HEK293 (cell line): ENCODE measurements at regions not wholly inside any gene's neighbourhood (a gene's known extent, or its start where the extent isn't known, plus 50 kb on each side); places are given as distances from the start of the nearest gene placed in this dataset.

Experiments
- CTCF ChIA-PET: fragments of 350-600 bp; formaldehyde crosslinking; extraction: SDS; loops from one replicate; lab custom pipeline; 2021; ENCODE audit warnings: antibody characterized with exemption; lab: Yijun Ruan, JAX
- POLR2A ChIA-PET: fragments of 300-600 bp; formaldehyde crosslinking; extraction: SDS; loops from one replicate; lab custom pipeline; 2020; ENCODE audit warnings: antibody characterized with exemption, inconsistent platforms; lab: Yijun Ruan, JAX
- H3K27ac ChIP-seq: fragments of 200-500 bp; sonication (Bioruptor generic); 2 replicates; pipeline ENCODE4 v1.5.1; 2014; ENCODE audit warnings: low read depth, low read length, control low read depth, inconsistent platforms; ENCODE audit errors: extremely low read depth
- H3K36me3 ChIP-seq, 2 experiments: fragments of 200-500 bp in 1 of 2; sonication (Bioruptor generic) in 1 of 2; 1 replicate in 1 of 2; 2 replicates in 1 of 2; pipeline ENCODE4 v1.5.1; 2014 to 2017; ENCODE audit warnings: inconsistent platforms in 2 of 2, low read length in 2 of 2; ENCODE audit not compliant: control insufficient read depth in 2 of 2, insufficient read depth in 1 of 2
- H3K4me1 ChIP-seq: fragments of 200-500 bp; sonication (Bioruptor generic); 2 replicates; pipeline ENCODE4 v1.5.1; 2014; ENCODE audit warnings: mild to moderate bottlenecking, low read length, inconsistent platforms; ENCODE audit not compliant: control insufficient read depth, insufficient read depth
- H3K4me3 ChIP-seq: 2 replicates; pipeline ENCODE4 v1.5.1; 2011; ENCODE audit warnings: low read depth, mild to moderate bottlenecking, control low read depth, low read length, moderate library complexity
- H3K9me3 ChIP-seq: fragments of 200-500 bp; sonication (Bioruptor generic); 2 replicates; pipeline ENCODE4 v1.5.1; 2014; ENCODE audit warnings: low read depth, low read length, inconsistent platforms; ENCODE audit not compliant: control insufficient read depth, insufficient read depth
- MZF1 ChIP-seq: fragments of 450-650 bp; formaldehyde crosslinking; IDR thresholded peaks from 2 replicates; pipeline ENCODE4 v1.5.1; 2017; ENCODE audit warnings: missing biosample characterization, missing genetic modification characterization, borderline replicate concordance
- OSR2 ChIP-seq: fragments of 450-650 bp; formaldehyde crosslinking; IDR thresholded peaks from 2 replicates; pipeline ENCODE4 v1.5.1; 2016; ENCODE audit warnings: missing biosample characterization, missing genetic modification characterization
- SP2 ChIP-seq: fragments of 450-650 bp; formaldehyde crosslinking; IDR thresholded peaks from 2 replicates; pipeline ENCODE4 v1.5.1; 2016; ENCODE audit warnings: missing biosample characterization, missing genetic modification characterization
- SP3 ChIP-seq: fragments of 450-650 bp; formaldehyde crosslinking; IDR thresholded peaks from 2 replicates; pipeline ENCODE4 v1.5.1; 2016; ENCODE audit warnings: missing biosample characterization, missing genetic modification characterization
- ZEB2 ChIP-seq: fragments of 450-650 bp; formaldehyde crosslinking; IDR thresholded peaks from 2 replicates; pipeline ENCODE4 v1.5.1; 2016; ENCODE audit warnings: missing biosample characterization, missing genetic modification characterization
- ZNF138 ChIP-seq: fragments of 450-650 bp; formaldehyde crosslinking; IDR thresholded peaks from 2 replicates; pipeline ENCODE4 v1.5.1; 2016; ENCODE audit warnings: missing biosample characterization, missing genetic modification characterization, borderline replicate concordance
- ZNF140 ChIP-seq: fragments of 450-650 bp; formaldehyde crosslinking; IDR thresholded peaks from 2 replicates; pipeline ENCODE4 v1.5.1; 2016; ENCODE audit warnings: missing biosample characterization, missing genetic modification characterization
- ZNF169 ChIP-seq: fragments of 450-650 bp; formaldehyde crosslinking; IDR thresholded peaks from 2 replicates; pipeline ENCODE4 v1.5.1; 2016; ENCODE audit warnings: missing biosample characterization, missing genetic modification characterization
- ZNF211 ChIP-seq: fragments of 450-650 bp; formaldehyde crosslinking; IDR thresholded peaks from 2 replicates; pipeline ENCODE4 v1.5.1; 2016; ENCODE audit warnings: low read depth, missing biosample characterization, missing genetic modification characterization
- ZNF221 ChIP-seq: fragments of 450-650 bp; formaldehyde crosslinking; IDR thresholded peaks from 2 replicates; pipeline ENCODE4 v1.5.1; 2017; ENCODE audit warnings: missing biosample characterization, missing genetic modification characterization, borderline replicate concordance
- ZNF248 ChIP-seq: fragments of 450-650 bp; formaldehyde crosslinking; IDR thresholded peaks from 2 replicates; pipeline ENCODE4 v1.5.1; 2017; ENCODE audit warnings: missing biosample characterization, missing genetic modification characterization
- ZNF274 ChIP-seq, 2 experiments: fragments of 200-500 bp in 1 of 2; fragments of 450-650 bp in 1 of 2; sonication (Bioruptor generic) in 1 of 2; formaldehyde crosslinking in 1 of 2; IDR thresholded peaks; 2 replicates each; pipeline versions ENCODE4 v1.5.1 to v1.6.1; 2014 to 2016; ENCODE audit warnings: borderline replicate concordance in 1 of 2, inconsistent platforms in 1 of 2, low read length in 1 of 2, missing biosample characterization in 1 of 2, missing genetic modification characterization in 1 of 2
- ZNF350 ChIP-seq: fragments of 450-650 bp; formaldehyde crosslinking; IDR thresholded peaks from 2 replicates; pipeline ENCODE4 v1.5.0; 2017; ENCODE audit warnings: missing biosample characterization, mild to moderate bottlenecking, missing genetic modification characterization
- ZNF354C ChIP-seq: fragments of 450-650 bp; formaldehyde crosslinking; IDR thresholded peaks from 2 replicates; pipeline ENCODE4 v1.5.1; 2016; ENCODE audit warnings: missing biosample characterization, missing genetic modification characterization, low read depth, borderline replicate concordance
- ZNF391 ChIP-seq: fragments of 450-650 bp; formaldehyde crosslinking; IDR thresholded peaks from 2 replicates; pipeline ENCODE4 v1.5.1; 2016; ENCODE audit warnings: low read depth, missing biosample characterization, missing genetic modification characterization, borderline replicate concordance
- ZNF394 ChIP-seq: fragments of 450-650 bp; formaldehyde crosslinking; IDR thresholded peaks from 2 replicates; pipeline ENCODE4 v1.5.1; 2016; ENCODE audit warnings: missing biosample characterization, missing genetic modification characterization, mild to moderate bottlenecking, moderate library complexity, borderline replicate concordance
- ZNF426 ChIP-seq: fragments of 450-650 bp; formaldehyde crosslinking; IDR thresholded peaks from 2 replicates; pipeline ENCODE4 v1.5.1; 2017; ENCODE audit warnings: missing biosample characterization, missing genetic modification characterization, mild to moderate bottlenecking, inconsistent platforms, moderate library complexity
- ZNF561 ChIP-seq: fragments of 450-650 bp; IDR thresholded peaks from 2 replicates; pipeline ENCODE4 v1.5.1; 2018; ENCODE audit warnings: missing biosample characterization, missing genetic modification characterization, borderline replicate concordance
- ZSCAN30 ChIP-seq: fragments of 450-650 bp; IDR thresholded peaks from 2 replicates; pipeline ENCODE4 v1.5.1; 2018; ENCODE audit warnings: missing biosample characterization, mild to moderate bottlenecking, missing genetic modification characterization, moderate library complexity
- TF ChIP-seq, protein P1 (sequence below): fragments of 450-650 bp; formaldehyde crosslinking; IDR thresholded peaks from 2 replicates; pipeline ENCODE4 v1.5.1; 2016; ENCODE audit warnings: missing biosample characterization, missing genetic modification characterization, borderline replicate concordance
- TF ChIP-seq, protein P2 (sequence below): fragments of 450-650 bp; formaldehyde crosslinking; IDR thresholded peaks from 2 replicates; pipeline ENCODE4 v1.5.1; 2016; ENCODE audit warnings: missing biosample characterization, missing genetic modification characterization
- TF ChIP-seq, protein P3 (sequence below): fragments of 450-650 bp; formaldehyde crosslinking; IDR thresholded peaks from 2 replicates; pipeline ENCODE4 v1.5.1; 2016; ENCODE audit warnings: missing biosample characterization, missing genetic modification characterization, borderline replicate concordance

DNA sequence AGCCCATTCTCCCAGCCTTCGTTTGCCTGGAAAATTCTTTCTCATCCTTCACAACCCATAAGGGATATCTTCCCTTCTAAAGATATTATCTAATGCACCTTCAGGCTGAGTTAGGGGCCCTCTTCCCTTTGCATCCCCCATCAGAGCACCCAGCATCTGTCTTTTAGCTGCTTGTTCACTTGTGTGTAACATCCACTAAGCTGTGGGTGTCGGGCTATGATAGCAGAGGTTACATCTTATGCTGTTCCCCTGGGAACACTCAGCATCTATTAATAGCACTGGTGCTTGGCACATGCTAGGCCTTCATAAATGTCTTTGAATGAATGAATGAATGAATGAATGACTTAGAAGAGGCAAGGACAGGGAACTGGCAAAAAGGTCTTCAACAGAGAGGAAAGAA, 131.8 kb downstream of the NUAK1 start (continued):
- TF ChIP-seq, protein P1, sequence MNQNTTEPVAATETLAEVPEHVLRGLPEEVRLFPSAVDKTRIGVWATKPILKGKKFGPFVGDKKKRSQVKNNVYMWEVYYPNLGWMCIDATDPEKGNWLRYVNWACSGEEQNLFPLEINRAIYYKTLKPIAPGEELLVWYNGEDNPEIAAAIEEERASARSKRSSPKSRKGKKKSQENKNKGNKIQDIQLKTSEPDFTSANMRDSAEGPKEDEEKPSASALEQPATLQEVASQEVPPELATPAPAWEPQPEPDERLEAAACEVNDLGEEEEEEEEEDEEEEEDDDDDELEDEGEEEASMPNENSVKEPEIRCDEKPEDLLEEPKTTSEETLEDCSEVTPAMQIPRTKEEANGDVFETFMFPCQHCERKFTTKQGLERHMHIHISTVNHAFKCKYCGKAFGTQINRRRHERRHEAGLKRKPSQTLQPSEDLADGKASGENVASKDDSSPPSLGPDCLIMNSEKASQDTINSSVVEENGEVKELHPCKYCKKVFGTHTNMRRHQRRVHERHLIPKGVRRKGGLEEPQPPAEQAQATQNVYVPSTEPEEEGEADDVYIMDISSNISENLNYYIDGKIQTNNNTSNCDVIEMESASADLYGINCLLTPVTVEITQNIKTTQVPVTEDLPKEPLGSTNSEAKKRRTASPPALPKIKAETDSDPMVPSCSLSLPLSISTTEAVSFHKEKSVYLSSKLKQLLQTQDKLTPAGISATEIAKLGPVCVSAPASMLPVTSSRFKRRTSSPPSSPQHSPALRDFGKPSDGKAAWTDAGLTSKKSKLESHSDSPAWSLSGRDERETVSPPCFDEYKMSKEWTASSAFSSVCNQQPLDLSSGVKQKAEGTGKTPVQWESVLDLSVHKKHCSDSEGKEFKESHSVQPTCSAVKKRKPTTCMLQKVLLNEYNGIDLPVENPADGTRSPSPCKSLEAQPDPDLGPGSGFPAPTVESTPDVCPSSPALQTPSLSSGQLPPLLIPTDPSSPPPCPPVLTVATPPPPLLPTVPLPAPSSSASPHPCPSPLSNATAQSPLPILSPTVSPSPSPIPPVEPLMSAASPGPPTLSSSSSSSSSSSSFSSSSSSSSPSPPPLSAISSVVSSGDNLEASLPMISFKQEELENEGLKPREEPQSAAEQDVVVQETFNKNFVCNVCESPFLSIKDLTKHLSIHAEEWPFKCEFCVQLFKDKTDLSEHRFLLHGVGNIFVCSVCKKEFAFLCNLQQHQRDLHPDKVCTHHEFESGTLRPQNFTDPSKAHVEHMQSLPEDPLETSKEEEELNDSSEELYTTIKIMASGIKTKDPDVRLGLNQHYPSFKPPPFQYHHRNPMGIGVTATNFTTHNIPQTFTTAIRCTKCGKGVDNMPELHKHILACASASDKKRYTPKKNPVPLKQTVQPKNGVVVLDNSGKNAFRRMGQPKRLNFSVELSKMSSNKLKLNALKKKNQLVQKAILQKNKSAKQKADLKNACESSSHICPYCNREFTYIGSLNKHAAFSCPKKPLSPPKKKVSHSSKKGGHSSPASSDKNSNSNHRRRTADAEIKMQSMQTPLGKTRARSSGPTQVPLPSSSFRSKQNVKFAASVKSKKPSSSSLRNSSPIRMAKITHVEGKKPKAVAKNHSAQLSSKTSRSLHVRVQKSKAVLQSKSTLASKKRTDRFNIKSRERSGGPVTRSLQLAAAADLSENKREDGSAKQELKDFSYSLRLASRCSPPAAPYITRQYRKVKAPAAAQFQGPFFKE (tag by site-specific recombination): no peak
- no peak for TF ChIP-seq MZF1 (tag by site-specific recombination)

DNA sequence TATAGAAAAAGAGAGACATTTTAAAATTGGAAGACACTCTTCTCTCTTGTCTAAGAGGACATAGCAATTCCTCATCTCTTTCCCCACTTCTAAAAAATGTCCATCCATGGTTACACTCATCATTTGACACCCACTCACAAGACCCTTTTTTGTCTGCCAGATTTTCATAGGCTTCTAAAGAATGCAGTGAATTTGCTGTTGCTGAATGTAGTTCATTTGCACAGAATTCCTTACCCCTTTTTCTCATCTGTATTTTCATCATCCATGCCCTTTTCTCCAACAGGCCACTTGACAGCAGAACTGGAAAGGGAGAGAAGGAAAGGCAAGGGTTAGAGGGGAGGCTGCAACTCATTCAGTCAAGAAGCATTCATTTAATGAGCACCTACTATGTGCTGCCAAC, 128.0 kb downstream of the NUAK1 start:
- no peaks in the 10 kb centered on the region for H3K4me1 ChIP-seq
- no peak overlapping the region for H3K4me3 ChIP-seq
- H3K36me3 ChIP-seq: no peaks in the 10 kb centered on the region
- CTCF ChIA-PET: no interaction called here
- POLR2A ChIA-PET: no interaction called here
- TF ChIP-seq ZNF354C (no peak), ZNF248 (tag by site-specific recombination) (no peak), ZNF140 (tag by site-specific recombination) (no peak), SP2 (tag by site-specific recombination) (no peak), ZNF274 (IDR thresholded peaks at IDR 0.05; ENCODE audit: low read length) (no peak), ZNF274 (tag by site-specific recombination; IDR thresholded peaks at IDR 0.05; ENCODE audit: borderline replicate concordance) (no peak), ZNF221 (tag by site-specific recombination) (no peak), ZSCAN30 (tag by site-specific recombination) (no peak), ZNF211 (tag by site-specific recombination) (no peak), ZNF138 (tag by site-specific recombination) (no peak), ZNF350 (tag by site-specific recombination) (no peak), ZEB2 (tag by site-specific recombination) (no peak), ZNF394 (tag by site-specific recombination) (no peak), ZNF169 (tag by site-specific recombination) (no peak), ZNF426 (tag by site-specific recombination) (no peak), ZNF561 (tag by site-specific recombination) (no peak), SP3 (no peak), ZNF391 (tag by site-specific recombination) (no peak), OSR2 (tag by site-specific recombination) (no peak)
- TF ChIP-seq, protein P2, sequence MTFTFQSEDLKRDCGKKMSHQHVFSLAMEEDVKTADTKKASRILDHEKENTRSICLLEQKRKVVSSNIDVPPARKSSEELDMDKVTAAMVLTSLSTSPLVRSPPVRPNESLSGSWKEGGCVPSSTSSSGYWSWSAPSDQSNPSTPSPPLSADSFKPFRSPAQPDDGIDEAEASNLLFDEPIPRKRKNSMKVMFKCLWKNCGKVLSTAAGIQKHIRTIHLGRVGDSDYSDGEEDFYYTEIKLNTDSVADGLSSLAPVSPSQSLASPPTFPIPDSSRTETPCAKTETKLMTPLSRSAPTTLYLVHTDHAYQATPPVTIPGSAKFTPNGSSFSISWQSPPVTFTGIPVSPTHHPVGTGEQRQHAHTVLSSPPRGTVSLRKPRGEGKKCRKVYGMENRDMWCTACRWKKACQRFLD (tag by site-specific recombination): no peak
- TF ChIP-seq, protein P3, sequence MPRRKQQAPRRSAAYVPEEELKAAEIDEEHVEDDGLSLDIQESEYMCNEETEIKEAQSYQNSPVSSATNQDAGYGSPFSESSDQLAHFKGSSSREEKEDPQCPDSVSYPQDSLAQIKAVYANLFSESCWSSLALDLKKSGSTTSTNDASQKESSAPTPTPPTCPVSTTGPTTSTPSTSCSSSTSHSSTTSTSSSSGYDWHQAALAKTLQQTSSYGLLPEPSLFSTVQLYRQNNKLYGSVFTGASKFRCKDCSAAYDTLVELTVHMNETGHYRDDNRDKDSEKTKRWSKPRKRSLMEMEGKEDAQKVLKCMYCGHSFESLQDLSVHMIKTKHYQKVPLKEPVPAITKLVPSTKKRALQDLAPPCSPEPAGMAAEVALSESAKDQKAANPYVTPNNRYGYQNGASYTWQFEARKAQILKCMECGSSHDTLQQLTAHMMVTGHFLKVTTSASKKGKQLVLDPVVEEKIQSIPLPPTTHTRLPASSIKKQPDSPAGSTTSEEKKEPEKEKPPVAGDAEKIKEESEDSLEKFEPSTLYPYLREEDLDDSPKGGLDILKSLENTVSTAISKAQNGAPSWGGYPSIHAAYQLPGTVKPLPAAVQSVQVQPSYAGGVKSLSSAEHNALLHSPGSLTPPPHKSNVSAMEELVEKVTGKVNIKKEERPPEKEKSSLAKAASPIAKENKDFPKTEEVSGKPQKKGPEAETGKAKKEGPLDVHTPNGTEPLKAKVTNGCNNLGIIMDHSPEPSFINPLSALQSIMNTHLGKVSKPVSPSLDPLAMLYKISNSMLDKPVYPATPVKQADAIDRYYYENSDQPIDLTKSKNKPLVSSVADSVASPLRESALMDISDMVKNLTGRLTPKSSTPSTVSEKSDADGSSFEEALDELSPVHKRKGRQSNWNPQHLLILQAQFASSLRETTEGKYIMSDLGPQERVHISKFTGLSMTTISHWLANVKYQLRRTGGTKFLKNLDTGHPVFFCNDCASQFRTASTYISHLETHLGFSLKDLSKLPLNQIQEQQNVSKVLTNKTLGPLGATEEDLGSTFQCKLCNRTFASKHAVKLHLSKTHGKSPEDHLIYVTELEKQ: no peak
- H3K27ac ChIP-seq: no peak overlapping the region
- no peaks in the 10 kb centered on the region for H3K9me3 ChIP-seq
